GM06990 (cell line): ENCODE measurements at regions not wholly inside any gene's neighbourhood (a gene's known extent, or its start where the extent isn't known, plus 50 kb on each side); places are given as distances from the start of the nearest gene placed in this dataset.

Experiments used
- DNase-seq: peaks from one replicate; pipeline ENCODE4 v3.0.0-alpha.2; 2011; ENCODE audit not compliant: insufficient read length; ENCODE audit errors: extremely low read depth
- H3K27me3 ChIP-seq: replicated peaks from 2 replicates; pipeline ENCODE4 v1.6.0; 2011; ENCODE audit warnings: low read length; ENCODE audit not compliant: control insufficient read depth, insufficient read depth
- H3K36me3 ChIP-seq: 2 replicates; pipeline ENCODE4 v1.5.1; 2011; ENCODE audit warnings: low read length; ENCODE audit not compliant: control insufficient read depth, insufficient read depth
- H3K4me3 ChIP-seq: replicated peaks from 2 replicates; pipeline ENCODE4 v1.5.1; 2011; ENCODE audit warnings: low read depth, mild to moderate bottlenecking, control low read depth, low read length
- TF ChIP-seq, protein P1 (sequence below): IDR thresholded peaks from 2 replicates; pipeline ENCODE4 v1.5.1; 2011; ENCODE audit warnings: low read length, control low read depth, mild to moderate bottlenecking, inconsistent platforms; ENCODE audit not compliant: insufficient read depth, poor library complexity, severe bottlenecking

DNA sequence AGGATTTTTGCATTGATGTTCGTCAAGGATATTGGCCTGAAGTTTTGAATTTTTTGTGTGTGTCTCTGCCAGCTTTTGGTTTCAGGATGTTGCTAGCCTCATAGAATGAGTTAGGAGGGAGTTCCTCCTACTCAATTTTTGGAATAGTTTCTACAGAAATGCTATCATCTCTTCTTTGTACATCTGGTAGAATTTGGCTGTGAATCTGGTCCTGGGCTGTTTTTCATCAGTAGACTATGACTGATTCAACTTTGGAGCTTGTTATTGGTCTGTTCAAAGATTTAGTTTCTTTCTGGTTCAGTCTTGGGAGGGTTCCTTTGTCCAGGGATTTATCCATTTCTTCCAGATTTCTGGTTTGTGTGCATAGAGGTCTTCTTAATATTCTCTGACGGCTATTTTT, 166.7 kb downstream of the ST6GAL2 start:
- H3K4me3 ChIP-seq, result no peak overlapping the region
- TF ChIP-seq, protein P1, sequence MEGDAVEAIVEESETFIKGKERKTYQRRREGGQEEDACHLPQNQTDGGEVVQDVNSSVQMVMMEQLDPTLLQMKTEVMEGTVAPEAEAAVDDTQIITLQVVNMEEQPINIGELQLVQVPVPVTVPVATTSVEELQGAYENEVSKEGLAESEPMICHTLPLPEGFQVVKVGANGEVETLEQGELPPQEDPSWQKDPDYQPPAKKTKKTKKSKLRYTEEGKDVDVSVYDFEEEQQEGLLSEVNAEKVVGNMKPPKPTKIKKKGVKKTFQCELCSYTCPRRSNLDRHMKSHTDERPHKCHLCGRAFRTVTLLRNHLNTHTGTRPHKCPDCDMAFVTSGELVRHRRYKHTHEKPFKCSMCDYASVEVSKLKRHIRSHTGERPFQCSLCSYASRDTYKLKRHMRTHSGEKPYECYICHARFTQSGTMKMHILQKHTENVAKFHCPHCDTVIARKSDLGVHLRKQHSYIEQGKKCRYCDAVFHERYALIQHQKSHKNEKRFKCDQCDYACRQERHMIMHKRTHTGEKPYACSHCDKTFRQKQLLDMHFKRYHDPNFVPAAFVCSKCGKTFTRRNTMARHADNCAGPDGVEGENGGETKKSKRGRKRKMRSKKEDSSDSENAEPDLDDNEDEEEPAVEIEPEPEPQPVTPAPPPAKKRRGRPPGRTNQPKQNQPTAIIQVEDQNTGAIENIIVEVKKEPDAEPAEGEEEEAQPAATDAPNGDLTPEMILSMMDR, result no peak
- DNase-seq, result no peak
- no peaks in the 10 kb centered on the region for H3K27me3 ChIP-seq
- no peaks in the 10 kb centered on the region for H3K36me3 ChIP-seq

DNA sequence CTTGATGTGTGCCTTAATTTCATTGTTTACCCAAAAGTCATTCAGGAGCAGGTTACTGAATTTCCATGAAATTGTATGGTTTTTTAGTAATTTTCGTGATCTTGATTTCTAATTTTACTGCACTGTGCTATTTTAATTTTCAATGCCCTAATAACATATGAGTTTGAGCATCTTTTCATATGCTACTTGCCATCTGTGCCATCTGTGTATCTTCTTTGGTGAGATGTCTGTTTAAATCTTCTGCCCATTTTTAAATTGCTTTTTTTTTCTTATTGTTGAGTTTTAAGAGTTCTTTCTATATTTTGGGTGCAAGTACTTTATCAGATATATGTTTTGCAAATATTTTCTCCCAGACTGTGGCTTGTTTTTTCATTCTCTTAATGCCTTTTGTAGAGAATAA, 165.9 kb downstream of the ST6GAL2 start:
- no peaks in the 10 kb centered on the region for H3K36me3 ChIP-seq
- DNase-seq, result no peak
- no peaks in the 10 kb centered on the region for H3K27me3 ChIP-seq
- H3K4me3 ChIP-seq, result no peak overlapping the region
- TF ChIP-seq, protein P1, result no peak

DNA sequence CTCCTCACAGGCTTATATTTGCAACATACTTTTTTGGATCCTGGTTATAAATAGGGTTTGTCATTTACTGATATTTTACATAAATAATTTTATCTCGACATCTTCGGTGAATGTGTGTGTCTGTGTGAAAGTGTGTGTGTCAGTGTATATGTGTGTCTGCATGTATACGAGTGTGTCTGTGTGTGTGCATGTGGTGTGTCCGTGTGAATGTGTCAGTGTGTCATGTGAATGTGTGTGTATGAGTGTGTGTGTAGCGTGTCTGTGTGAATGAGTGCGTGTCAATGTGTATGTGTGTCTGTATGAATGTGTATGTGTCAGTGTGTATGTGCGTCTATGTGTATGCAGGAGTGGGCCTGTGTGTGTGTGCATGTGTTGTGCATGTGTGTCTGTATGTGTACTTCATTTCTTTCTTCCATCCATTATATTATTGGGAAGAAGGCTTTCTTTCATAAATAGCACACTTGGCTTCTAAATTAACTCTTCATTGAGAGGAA, 161.6 kb downstream of the ST6GAL2 start:
- no peaks in the 10 kb centered on the region for H3K27me3 ChIP-seq
- no peaks in the 10 kb centered on the region for H3K36me3 ChIP-seq
- H3K4me3 ChIP-seq, result no peak overlapping the region
- TF ChIP-seq, protein P1, result no peak
- DNase-seq, result no peak

DNA sequence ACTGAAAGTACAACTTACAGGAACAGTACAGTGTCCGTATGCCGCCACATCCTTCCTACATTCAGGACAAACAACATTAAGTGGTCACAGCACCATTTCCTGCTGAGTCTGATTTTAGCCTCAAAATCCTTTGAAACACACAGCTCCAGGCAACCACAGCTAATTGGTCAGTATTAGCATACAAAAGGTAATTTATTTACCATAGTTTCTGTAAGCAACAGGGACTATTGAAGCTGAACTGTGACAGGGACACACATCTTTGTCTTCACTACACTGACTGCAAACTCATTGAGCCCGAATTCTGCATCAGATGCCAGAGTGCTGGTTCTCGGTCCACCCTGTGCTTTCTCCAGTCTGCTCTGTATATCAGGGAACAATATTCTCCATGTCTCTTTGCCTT, 151.8 kb downstream of the ST6GAL2 start:
- TF ChIP-seq, protein P1, result no peak
- Histone ChIP-seq H3K36me3 (no peaks in the 10 kb centered on the region), H3K4me3 (no peak overlapping the region), H3K27me3 (no peaks in the 10 kb centered on the region)
- no peak for DNase-seq

DNA sequence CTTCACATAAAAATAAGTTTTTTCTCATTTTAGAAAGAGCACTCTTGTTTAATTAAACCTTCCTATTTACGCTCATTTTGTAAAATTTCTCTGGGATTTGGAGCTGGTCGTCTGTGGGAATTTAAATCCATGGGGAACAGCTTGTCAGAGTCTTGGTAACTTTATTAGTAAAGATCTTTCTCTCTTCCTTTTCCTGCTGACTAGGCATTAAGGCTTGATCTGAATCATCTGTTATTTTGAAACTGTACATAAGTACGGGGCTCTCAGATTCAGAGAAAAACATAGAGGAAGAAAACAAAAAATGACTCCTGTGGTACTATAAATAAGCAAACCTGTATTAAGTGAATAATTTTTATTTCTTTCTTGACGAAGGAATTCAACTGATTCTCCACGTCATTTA, 150.2 kb downstream of the ST6GAL2 start:
- DNase-seq, result no peak
- Histone ChIP-seq H3K36me3 (no peaks in the 10 kb centered on the region), H3K27me3 (no peaks in the 10 kb centered on the region), H3K4me3 (no peak overlapping the region)
- TF ChIP-seq, protein P1, result no peak

DNA sequence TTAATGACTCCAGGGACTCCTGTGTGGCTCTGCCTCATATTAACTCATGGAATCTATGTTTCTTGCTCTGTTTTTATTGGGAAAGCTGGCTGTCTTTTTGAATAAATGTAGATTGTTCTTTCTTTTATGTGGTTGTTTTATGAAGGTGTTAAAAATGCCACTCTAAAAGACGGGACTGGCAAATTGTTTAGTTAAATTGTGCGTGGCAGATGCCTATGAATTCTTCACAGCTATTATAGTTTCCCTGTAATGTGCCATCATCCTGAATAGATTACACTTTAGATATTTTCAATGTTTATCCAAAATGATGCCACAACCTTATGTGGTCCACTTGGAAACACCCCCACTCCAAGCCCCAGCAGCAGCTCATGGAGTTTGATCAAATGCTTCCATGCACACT, 149.7 kb downstream of the ST6GAL2 start:
- H3K36me3 ChIP-seq, result no peaks in the 10 kb centered on the region
- no peaks in the 10 kb centered on the region for H3K27me3 ChIP-seq
- TF ChIP-seq, protein P1, result no peak
- H3K4me3 ChIP-seq, result no peak overlapping the region
- no peak for DNase-seq
